GM18858 (cell line): ENCODE measurements at regions not wholly inside any gene's neighbourhood (a gene's known extent, or its start where the extent isn't known, plus 50 kb on each side); places are given as distances from the start of the nearest gene placed in this dataset.
A peak's percentile ranks its signal among the peaks of the same experiment; 100 is the strongest.
"Not testable (repeated sequence)": the region's sequence is repeated elsewhere in the genome, so short reads cannot be mapped to it uniquely, and the experiment has no call there.

Source experiments
- ATAC-seq: cut with Tn5 transposase; IDR thresholded peaks from one replicate; pipeline ENCODE4 v1.9.1; 2021; ENCODE audit not compliant: unreplicated experiment

DNA sequence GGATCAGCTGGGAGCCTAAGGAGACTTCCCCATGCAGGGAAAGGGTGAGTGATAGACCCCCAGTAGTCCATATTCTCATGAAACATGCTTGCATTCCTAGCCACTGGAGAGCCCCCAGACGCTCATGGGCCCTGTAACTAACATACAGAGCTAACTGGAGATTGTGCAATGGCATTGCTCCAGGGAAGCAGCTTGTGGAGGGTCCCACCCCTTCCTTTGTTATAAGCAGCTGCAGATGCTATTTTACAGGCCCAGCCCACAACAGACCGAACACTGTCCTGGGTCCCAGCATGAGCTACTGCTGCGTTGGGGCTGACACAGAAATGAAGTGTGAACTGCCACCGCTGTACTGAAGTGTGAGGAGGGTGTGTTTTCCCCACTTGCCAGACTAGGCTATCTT, 1465.7 kb upstream of the DIAPH2 start:
- ATAC-seq, result no peak

DNA sequence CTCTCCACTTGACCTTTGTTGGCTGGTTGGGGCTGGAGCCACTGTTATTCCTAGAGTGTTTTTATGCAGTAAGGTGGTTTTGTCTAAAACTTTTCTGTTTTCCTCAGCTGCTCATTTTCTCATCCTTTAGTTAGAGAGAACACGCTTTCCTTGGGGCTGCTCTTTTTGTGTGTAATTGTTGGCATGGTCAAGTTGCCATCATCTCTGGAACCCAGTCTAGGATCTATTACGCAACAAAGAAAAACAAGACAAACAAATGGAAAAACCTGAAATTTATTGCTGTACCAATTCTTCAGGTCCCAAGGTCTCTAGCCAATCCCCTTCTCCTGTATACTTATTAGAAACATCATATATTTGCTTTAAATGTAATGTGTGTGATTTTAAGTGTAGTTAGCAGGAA, 1436.3 kb upstream of the DIAPH2 start:
- ATAC-seq, result no peak

DNA sequence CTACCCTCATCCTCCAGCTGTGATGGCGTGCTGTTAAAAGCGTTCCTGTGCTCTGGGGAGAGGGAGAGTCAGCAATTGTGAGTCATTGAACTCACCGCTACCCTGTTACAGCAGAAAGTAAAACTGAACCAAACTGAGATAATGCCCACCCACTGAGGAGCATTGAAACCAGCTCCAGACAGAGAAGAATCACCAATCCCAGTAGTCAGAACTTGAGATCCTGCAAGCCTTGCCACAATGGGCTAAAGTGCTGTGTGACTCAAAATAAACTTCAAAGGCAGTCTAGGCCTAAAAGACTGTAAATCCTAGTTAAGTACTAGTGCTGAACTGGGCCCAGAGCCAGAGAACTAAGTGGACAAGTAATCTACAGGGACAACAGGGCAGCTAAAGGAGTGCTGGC, 1394.2 kb upstream of the DIAPH2 start:
- ATAC-seq, result no peak

DNA sequence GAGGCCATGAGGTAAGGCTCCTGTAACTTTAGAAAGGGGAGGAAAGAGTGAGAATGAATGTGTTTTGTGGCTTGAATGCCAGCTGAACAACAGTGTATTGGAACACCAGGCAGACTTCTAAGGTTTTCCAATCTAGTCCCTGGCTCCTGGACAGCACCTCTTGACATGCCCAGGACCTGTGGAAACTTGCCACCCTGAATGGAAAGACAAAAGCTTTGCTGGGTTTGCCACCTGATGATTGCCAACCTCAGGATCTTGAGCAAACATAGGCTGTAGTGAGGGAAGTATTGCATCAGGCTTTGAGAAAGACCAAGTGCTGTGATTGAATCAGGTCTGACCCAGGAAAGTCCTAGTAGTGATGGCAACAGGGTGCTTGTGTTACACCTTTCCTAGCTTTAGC, 1393.1 kb upstream of the DIAPH2 start:
- ATAC-seq, result no peak

DNA sequence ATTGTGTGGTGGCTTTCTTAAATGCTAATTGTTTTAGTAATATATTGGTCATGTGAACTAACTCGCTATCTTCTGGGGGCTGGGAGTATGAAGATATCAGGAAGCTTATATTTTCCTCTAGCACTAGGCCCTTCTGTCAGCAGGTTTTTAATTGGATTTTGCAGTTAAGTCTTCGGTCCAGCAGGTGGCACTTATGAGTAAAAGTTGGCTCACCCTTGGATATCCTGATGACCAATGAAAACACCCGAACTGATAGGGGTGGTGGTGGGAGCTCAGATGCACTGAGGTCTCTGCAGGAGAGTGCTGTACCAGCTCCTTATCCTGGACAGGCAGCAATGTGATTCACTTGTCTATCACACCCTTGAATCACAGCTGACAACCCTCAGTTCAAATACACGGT, 1365.8 kb upstream of the DIAPH2 start:
- ATAC-seq, result peak; percentile 88

DNA sequence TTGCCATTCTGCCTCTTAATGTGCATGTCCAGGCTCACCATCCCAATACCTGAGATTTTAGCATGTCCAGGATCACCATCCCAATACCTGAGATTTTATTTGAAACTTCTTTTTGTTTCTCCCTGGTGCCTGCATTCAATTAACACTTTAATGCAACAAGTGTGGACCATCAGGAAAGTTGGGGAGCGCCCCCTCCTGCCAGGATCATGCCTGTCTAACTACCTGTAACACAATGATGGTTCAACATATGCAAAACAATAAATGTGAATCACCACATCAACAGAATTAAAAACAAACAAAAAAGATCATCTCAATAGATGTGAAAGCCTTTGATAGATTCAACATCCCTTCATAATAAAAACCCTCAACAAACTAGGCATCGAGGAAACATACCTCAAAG, 1359.5 kb upstream of the DIAPH2 start:
- ATAC-seq, result no peak

DNA sequence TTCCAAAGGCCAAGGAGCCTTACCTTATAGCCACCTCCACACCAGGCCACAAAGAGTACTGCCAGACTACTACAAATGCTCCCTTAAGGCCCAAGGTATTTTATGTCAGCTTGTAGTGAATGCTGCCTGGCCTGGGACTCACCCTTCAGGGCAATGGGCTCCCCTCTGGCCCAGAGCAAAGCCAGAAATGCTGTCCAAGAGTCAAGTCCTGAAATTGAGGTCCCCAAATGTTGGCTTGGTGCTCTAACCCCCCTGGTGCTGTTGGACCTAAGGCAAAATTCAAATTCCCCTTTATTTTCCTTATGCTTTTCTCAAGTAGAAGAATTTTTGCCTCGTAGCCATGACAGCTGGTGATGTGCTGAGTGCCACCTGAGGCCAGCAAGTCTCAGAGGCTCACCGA, 1354.3 kb upstream of the DIAPH2 start:
- no peak for ATAC-seq

DNA sequence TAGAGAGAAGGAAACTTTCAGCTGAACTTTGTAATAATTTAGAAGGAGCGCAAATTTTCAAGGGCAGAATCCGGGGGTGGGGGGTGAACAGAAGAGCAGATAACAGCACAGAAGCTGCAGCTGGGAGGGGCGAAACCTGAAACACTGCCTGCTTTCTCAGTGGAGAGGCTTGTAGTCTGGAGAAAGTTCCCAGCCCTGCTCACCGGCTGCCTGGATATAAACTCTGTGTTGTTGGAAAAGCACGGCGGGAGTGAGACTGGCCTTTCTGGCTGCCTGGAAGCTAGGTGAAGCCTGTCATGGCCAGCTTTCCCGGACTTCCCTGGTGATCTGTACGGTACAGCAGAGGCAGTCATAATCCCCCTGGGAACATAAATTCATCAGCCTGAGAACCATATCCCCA, 1352.1 kb upstream of the DIAPH2 start:
- no peak for ATAC-seq

DNA sequence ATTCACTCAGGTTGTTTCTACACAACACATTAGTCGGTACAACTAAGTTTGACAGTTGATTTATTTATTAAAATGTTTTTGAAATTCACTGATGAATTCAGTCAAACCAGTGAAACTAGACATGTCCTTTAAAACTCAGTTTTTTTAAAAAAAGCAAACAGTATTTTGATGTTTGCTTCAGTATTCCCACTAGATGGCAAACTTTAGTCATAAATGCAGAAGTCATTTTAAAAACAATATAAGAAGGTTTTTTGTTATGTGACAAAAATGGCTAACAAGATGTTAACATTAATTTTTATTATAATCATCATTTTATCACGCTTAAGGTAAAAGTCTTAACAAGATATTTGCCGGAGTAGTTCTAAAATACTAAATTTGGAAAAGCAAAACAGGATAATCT, 1337.8 kb upstream of the DIAPH2 start:
- no peak for ATAC-seq

DNA sequence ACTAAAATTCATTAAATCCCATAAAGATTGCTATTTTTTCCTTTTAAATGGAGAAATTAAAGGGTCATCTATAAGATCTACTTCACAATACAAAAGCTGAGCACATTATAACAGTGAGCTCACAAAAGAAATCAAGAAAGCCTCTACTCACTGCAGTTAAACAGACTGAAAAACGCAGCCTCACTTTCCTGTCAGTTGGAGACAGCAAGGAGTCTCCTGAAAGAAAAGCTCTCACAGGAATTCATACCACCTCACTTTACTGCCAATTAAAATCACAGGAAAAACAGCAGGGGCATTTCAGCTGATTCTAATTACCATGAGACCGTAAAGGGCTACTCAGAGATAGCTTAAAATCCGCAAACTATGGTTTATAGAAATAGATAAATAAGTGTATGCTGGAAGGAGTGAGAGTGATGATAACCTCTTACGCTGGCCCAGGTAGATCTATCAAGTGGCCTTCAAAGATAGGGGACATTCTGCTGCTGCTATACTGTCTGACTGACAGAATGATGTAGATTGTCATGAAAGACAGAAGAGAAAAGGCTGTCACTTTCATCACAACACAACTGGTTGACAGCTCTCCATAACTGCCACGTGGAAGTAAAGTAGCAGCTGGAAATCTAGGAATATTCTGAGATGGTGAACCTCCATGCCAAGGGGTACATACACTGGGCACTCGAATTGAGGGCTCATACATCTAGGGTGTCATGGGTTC, 1333.7 kb upstream of the DIAPH2 start:
- ATAC-seq, result no peak

DNA sequence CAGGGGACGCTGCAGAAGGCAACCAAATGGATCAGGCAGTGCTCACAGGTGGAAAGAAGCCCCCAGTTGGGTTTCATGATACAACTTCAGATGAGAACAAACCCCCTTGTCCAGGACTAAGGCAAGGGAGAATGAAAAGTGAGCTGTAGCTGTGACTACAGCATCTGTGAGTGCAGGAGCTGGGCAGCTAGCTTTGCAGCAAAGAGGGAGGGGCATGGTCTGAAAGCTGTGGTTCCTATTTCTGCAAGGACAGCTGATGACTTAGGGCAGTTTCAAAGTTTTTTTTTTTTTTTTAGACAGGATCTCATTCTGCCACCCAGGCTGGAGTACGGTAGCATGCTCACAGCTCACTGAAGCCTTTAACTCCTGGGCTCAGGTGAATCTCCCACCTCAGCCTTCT, 1317.4 kb upstream of the DIAPH2 start:
- ATAC-seq, result no peak

DNA sequence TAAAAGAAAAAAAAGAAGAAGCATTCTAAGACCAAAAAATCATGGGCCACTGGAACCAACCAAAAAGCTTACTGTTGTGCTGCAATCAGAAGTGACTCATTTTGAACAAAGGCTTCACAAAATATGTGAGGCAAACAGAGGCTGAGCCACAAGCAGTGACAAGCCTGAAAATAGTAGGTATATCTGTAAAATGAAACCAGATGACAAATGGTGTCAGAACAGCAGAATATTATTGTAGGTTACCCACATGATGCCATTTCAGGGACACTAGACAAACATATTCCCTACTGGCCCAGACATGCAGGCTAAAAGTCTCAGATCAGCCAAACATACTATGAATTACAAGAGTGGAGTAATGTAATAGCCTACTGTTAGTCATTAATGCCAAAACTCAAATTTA, 1301.8 kb upstream of the DIAPH2 start:
- ATAC-seq, result no peak

DNA sequence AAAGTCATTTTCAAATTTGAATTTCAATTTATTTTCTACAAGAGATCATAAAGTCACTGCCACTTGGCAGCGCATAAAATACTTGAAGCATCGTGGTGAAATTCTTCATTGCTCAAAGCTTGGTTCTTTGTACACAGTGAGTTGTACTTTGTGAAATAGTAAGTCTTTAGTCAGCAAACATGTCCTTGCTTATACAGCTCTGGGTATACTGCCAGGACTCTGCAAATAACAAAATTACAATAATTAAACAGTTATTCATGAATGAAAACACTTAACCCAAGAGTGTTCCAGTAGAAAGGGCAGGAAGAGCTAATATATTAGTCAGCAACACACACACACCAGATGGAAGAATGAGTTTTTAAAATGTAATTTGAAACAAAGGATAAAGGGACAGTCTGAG, 1300.9 kb upstream of the DIAPH2 start:
- ATAC-seq, result no peak

DNA sequence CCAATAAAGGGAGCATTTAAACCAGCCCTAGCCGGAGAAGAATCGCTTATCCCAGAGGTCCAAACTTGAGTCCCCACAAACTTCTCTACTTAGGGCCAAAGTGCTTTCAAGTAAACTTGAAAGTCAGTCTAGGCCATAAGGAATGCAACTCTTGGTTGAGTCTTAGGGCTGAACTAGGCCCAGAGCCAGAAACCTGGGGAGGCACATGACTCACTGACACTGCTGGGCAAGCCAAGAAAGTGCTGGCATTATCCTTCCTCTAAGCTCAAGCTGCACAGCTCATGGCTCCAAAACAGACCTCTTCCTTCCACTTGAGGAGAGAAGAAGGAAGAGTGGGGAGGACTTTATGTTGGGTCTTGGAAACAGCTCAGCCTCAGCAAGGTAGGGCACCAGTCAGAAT, 1257.3 kb upstream of the DIAPH2 start:
- ATAC-seq, result no peak

DNA sequence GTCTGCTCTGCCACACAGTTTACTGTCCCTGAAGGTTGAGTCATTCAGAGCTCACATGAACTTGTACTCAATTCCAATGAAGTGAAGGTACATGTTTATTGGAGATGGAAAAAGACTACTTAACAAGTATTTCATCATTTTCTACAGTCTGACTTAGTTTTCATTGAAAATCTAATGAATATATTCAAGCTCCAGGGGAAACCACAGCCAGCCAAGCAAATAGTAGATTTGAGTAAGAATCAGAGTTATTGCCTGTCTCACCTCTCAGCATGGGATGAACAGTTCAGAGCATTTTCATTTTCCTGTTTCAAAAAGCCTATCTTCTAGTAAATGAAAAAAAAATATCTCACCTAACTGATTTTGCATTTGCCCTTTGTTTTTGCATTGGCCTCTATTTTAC, 1249.4 kb upstream of the DIAPH2 start:
- ATAC-seq, result no peak

DNA sequence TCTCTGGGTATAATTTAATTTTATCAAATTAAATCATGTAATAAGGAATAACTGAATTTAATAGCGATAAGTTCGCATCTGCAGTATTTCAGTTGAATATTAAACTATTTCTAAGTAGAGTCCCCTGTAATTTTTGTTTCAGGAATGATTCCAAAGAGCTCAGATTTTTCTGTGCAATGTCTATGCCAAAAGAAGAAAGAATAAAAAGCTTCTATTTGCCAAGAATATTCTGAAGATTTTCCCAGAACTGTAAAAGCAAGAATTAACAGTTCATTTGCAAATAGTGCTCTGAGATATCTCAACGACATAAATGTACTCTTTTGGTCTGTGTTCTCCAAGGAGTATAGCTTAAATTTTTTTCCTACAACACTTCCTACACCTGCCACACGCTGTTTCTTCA, 1242.8 kb upstream of the DIAPH2 start:
- ATAC-seq, result no peak

DNA sequence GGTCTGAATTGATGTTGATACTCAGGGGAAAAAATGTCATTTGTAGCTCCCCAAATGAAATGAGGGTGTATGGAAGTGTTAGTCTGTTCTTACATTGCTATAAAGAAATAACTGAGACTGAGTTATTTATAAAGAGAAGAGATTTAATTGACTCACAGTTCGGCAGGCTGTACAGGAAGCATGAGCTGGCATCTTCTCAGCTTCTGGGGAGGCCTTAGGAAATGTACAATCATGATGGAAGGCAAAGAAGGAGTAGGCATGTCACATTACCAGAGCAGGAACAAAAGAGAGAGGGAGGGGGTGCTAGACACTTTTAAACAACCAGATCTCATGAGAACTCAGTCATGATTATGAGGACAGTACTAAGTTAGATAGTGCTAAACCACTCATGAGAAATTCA, 1199.9 kb upstream of the DIAPH2 start:
- ATAC-seq, result no peak

DNA sequence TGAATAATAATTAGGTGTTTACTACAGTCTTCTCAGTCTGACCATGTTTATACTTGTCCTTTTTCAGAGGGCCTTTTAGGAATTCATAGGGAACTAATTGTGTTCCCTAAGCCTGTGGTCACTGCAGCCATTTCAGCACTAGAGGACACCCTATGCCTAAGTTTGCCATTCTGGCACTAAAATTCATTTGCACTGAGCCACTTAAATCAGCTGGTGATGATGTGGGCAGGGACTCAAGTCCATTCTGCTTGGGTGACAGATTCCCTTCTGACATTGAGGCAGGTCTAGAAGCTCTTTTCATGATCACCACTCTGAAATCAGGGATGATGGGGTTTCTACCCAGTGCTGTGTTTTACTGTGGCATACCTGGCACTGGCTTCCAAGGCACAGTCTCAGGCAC, 1178.9 kb upstream of the DIAPH2 start:
- no peak for ATAC-seq

DNA sequence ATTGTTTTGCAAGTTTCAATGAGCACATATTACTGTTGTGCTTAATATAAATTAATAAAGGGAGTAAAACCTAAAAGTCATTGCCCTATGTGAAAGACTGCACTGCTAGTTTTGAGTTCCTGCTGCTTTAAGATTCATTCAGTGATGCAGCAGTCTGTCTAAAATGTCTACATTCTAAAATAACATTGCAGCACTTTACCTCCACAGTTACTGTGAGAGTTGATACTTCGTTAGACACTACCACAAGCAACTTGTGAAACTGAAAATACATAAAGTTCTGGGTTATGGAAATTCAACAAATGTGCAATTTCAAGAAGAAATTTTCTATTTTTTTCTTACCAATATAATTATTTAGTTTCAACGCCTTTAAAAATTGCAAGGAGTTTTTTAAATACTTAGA, 1175.2 kb upstream of the DIAPH2 start:
- no peak for ATAC-seq

DNA sequence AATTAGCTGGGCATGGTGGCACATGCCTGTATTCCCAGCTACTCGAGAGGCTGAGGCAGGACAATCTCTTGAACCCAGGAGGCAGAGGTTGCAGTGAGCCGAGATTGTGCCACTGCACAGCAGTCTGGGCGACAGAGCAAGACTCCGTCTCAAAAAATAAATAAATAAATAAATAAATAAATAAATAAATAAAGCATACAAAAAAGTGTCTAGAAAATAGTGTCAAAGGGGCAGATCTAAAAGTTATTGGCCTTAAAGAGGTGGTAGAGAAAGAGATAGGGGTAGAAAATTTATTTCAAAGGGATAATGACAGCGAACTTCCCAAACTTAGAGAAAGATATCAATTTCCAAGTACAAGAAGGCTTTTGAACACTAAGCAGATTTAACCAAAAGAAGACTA, 1160.6 kb upstream of the DIAPH2 start:
- not testable (repeated sequence) for ATAC-seq

DNA sequence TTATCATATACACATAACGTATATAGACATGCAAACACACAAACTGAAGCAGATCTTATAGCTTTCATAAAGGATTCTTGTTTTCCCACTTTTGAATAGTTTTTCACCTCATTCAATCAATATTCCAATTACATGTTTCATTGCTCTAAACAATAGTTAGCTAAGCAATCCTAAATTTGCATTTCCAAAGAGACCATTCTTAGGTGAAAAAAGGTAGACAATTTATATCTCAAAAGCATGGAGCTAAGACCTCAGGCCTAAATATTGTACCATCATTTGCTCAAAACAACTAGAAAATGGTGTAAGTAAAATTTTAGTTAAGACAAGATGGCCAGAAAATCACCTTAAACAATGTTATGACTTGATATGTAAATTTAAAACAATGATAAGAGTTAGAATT, 1148.5 kb upstream of the DIAPH2 start:
- no peak for ATAC-seq

DNA sequence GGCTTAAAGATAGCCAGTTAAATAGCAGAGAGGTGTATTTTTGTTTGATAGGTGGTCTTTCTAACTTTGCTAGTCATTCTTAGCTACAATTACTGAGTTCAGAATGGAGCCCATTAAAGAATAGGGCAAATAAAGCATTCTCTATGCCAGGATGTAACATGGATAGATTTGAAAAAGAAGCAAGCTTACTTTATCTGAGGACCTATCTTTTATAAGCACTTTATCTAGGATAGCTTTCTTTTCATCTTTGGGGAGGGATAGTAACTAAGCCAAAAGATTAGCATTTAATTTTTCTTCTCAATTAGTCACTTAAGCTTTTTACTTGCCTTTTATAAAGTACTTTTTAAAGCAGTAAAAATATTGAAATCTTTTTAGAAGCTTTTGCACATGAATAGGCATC, 1148.0 kb upstream of the DIAPH2 start:
- no peak for ATAC-seq

DNA sequence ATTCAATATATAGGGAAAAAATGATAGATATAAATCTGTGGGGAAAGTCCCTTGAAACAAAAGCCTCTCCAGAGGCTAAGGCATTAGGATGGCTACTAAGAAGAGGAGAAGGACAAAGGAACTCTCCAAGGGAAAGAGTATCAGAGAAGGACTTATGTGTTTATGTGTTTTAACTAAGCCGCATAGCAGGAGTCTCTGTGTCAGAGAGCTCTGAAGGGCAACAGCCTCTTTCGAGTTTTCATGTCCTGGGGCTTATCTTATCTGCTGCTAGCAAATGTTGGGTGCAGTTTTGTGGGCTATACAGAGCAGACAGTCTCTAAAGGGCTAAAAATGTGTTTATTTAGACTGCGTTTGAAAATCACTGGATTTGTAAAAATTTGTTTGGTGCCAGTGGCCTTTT, 1145.6 kb upstream of the DIAPH2 start:
- no peak for ATAC-seq

DNA sequence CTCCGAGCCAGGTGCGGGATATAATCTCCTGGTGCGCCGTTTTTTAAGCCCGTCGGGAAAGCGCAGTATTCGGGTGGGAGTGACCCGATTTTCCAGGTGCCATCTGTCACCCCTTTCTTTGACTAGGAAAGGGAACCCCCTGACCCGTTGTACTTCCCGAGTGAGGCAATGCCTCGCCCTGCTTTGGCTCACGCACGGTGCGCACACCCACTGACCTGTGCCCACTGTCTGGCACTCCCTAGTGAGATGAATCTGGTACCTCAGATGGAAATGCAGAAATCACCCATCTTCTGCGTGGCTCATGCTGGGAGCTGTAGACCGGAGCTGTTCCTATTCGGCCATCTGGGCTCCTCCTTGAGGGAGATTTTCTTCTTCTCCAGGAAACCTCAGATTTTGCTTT, 1135.1 kb upstream of the DIAPH2 start:
- not testable (repeated sequence) for ATAC-seq
